Right lobe of liver (tissue), 4 donors: ENCODE measurements at regions not wholly inside any gene's neighbourhood (a gene's known extent, or its start where the extent isn't known, plus 50 kb on each side); places are given as distances from the start of the nearest gene placed in this dataset.
"Not testable (repeated sequence)": the region's sequence is repeated elsewhere in the genome, so short reads cannot be mapped to it uniquely, and the experiment has no call there.

Experiments
- CTCF ChIP-seq, 4 donors: fragments of 200-600 bp in 3 of 4; fragments of 450-650 bp in 1 of 4; IDR thresholded peaks; one replicate each; pipeline versions ENCODE4 v1.5.1 to v1.8.0; 2016 to 2022; ENCODE audit warnings: antibody characterized with exemption in 4 of 4, mild to moderate bottlenecking in 2 of 4
- POLR2A ChIP-seq: fragments of 450-650 bp; IDR thresholded peaks from one replicate; pipeline ENCODE4 v1.6.1; 2017; ENCODE audit warnings: antibody characterized with exemption, mild to moderate bottlenecking
- donor health status: DM: no; HTN: no; CAD: no.
- donor health status: DM: no; HTN: no; CAD: no.
- donor health status: DM: no; HTN: yes; CAD: no.

GRCh38 chr16:17005963-17006362 lies 464.8 kb downstream of the XYLT1 start:
- TF ChIP-seq CTCF (IDR thresholded peaks at IDR 0.05); POLR2A: not testable (repeated sequence)
